Gastrocnemius medialis (tissue), 4 donors: ENCODE measurements at regions not wholly inside any gene's neighbourhood (a gene's known extent, or its start where the extent isn't known, plus 50 kb on each side); places are given as distances from the start of the nearest gene placed in this dataset.

Experiments
- ATAC-seq, 2 donors: fragments of 150-250 bp; one replicate each; pipeline ENCODE4 v1.9.1; 2016
- DNase-seq, 2 donors: peaks; one replicate each; pipeline ENCODE4 v3.0.0-alpha.2; 2019
- H3K27ac ChIP-seq, 4 donors: fragments of 200-600 bp; sonication (generic); 1 replicate in 1 of 4; 2 replicates in 3 of 4; pipeline ENCODE4 v1.5.1; 2016 to 2018; ENCODE audit warnings: mild to moderate bottlenecking in 2 of 4, moderate library complexity in 1 of 4
- H3K27me3 ChIP-seq, 3 donors: fragments of 200-600 bp; sonication (generic) in 2 of 3; 1 replicate in 1 of 3; 2 replicates in 2 of 3; pipeline versions ENCODE4 v1.5.1 to v1.6.0; 2016 to 2019; ENCODE audit warnings: mild to moderate bottlenecking in 1 of 3, moderate library complexity in 1 of 3
- H3K36me3 ChIP-seq, 2 donors: fragments of 200-600 bp; sonication (generic) in 1 of 2; one replicate each; pipeline ENCODE4 v1.5.1; 2017 to 2018
- H3K4me1 ChIP-seq, 2 donors: fragments of 200-600 bp; sonication (generic) in 1 of 2; one replicate each; pipeline ENCODE4 v1.5.1; 2016 to 2017; ENCODE audit warnings: mild to moderate bottlenecking in 2 of 2
- H3K4me3 ChIP-seq, 4 donors: fragments of 200-600 bp; sonication (generic) in 3 of 4; 1 replicate in 1 of 4; 2 replicates in 3 of 4; pipeline ENCODE4 v1.5.1; 2016 to 2019; ENCODE audit warnings: mild to moderate bottlenecking in 2 of 4
- H3K9me3 ChIP-seq, 3 donors: fragments of 200-600 bp; sonication (generic) in 2 of 3; 1 replicate in 1 of 3; 2 replicates in 2 of 3; pipeline ENCODE4 v1.5.1; 2016 to 2019
- POLR2A ChIP-seq, 2 donors: fragments of 450-650 bp; IDR thresholded peaks; one replicate each; pipeline ENCODE4 v1.6.1; 2017; ENCODE audit warnings: antibody characterized with exemption in 2 of 2, mild to moderate bottlenecking in 2 of 2, moderate library complexity in 2 of 2
- in situ Hi-C, 4 donors: fragments of 200-750 bp; cut with MboI; loops; one replicate each; pipeline versions ENCODE4 v1.15.0 to v1.8.0; 2017; ENCODE audit warnings: low sequenced_read_pairs in 4 of 4
- intact Hi-C: fragments of 100-400 bp; cut with DNase I; formaldehyde crosslinking; loops from one replicate; pipeline ENCODE4 v1.15.1; 2023; ENCODE audit warnings: low total_unique reads
- TF ChIP-seq, protein P1 (sequence below), 5 experiments: fragments of 450-650 bp in 3 of 5; fragments of 200-600 bp in 2 of 5; sonication (generic) in 2 of 5; IDR thresholded peaks in 4 of 5; conservative IDR thresholded peaks in 1 of 5; 1 replicate in 4 of 5; 2 replicates in 1 of 5; pipeline ENCODE4 v1.5.1; 2016 to 2019; ENCODE audit warnings: antibody characterized with exemption in 5 of 5, mild to moderate bottlenecking in 3 of 5, moderate library complexity in 3 of 5

- Histone ChIP-seq H3K36me3 (no peaks in the 10 kb centered on the region), H3K4me3 (no peak overlapping the region), H3K4me1 (no peaks in the 10 kb centered on the region), H3K27me3 (peaks cover 0 to 4% (median 0%) of the 10 kb centered on the region in 3 donors), H3K9me3 (peaks cover 0 to 14% (median 2%) of the 10 kb centered on the region in 3 donors), H3K27ac (no peak overlapping the region)
- no peak for TF ChIP-seq POLR2A (IDR thresholded peaks at IDR 0.05)
- TF ChIP-seq, protein P1, sequence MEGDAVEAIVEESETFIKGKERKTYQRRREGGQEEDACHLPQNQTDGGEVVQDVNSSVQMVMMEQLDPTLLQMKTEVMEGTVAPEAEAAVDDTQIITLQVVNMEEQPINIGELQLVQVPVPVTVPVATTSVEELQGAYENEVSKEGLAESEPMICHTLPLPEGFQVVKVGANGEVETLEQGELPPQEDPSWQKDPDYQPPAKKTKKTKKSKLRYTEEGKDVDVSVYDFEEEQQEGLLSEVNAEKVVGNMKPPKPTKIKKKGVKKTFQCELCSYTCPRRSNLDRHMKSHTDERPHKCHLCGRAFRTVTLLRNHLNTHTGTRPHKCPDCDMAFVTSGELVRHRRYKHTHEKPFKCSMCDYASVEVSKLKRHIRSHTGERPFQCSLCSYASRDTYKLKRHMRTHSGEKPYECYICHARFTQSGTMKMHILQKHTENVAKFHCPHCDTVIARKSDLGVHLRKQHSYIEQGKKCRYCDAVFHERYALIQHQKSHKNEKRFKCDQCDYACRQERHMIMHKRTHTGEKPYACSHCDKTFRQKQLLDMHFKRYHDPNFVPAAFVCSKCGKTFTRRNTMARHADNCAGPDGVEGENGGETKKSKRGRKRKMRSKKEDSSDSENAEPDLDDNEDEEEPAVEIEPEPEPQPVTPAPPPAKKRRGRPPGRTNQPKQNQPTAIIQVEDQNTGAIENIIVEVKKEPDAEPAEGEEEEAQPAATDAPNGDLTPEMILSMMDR (IDR thresholded peaks at IDR 0.05 in 4 of 5, conservative IDR thresholded peaks at IDR 0.05 in 1 of 5): no peak
- DNase-seq (no peak), ATAC-seq (no peak)
- in situ Hi-C loops (no loop called here), intact Hi-C loops (no loop called here)
These were observed 227.7 kb downstream of the TLE3 start for GRCh38 chr15:69869881-69870505.

DNA sequence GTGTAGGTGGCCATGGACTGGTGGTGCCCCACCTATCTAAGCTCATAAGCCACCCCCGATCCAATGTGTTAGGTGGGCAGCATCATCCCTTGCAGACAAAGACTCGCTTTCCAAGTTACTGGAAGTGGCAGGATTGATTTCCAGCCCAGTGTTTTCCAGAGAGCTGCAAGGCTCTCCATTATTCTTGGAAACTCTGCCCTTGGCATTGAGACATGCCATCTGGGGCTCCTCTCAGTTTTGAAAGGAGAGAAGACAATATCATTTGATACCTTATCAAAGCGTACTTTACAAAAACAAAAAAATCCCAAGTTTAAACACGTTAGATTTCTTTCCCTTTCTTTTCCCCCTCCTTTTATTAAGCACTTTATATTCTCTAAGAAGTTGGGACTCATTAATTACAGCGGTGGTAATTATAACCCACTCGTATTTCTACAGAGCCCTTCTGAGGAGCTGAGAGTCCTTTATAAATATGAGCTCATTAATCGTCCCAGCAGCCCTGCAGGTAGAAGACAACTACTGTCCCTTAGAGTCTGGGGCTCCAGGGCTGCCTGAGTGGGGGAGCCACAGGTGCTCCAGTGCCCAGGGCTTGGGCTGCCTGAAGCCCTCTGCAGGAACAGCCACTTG lies 226.1 kb downstream of the TLE3 start:
- ATAC-seq: no peak
- in situ Hi-C loops: no loop called here
- no peaks in the 10 kb centered on the region for H3K36me3 ChIP-seq

GRCh38 chr15:69873807-69874206 lies 223.9 kb downstream of the TLE3 start:
- Histone ChIP-seq H3K4me3 (no peak overlapping the region), H3K9me3 (peaks cover 0 to 14% (median 2%) of the 10 kb centered on the region in 3 donors), H3K27ac (no peak overlapping the region), H3K36me3 (no peaks in the 10 kb centered on the region), H3K27me3 (peaks cover 0 to 4% (median 0%) of the 10 kb centered on the region in 3 donors), H3K4me1 (no peaks in the 10 kb centered on the region)
- intact Hi-C loops: no loop called here
- TF ChIP-seq, protein P1 (IDR thresholded peaks at IDR 0.05 in 4 of 5, conservative IDR thresholded peaks at IDR 0.05 in 1 of 5): no peak
- no peak for TF ChIP-seq POLR2A (IDR thresholded peaks at IDR 0.05)
- DNase-seq (no peak), ATAC-seq (no peak)
- in situ Hi-C loops: no loop called here

More for the DNA sequence above, 226.1 kb downstream of the TLE3 start:
- TF ChIP-seq, protein P1 (IDR thresholded peaks at IDR 0.05 in 4 of 5, conservative IDR thresholded peaks at IDR 0.05 in 1 of 5): no peak
- TF ChIP-seq POLR2A (IDR thresholded peaks at IDR 0.05): no peak
- H3K4me3 ChIP-seq: no peak overlapping the region
- no peak overlapping the region for H3K27ac ChIP-seq
- intact Hi-C loops: no loop called here
- DNase-seq: no peak
- peaks cover 0 to 14% (median 2%) of the 10 kb centered on the region in 3 donors for H3K9me3 ChIP-seq
- H3K4me1 ChIP-seq: no peaks in the 10 kb centered on the region
- H3K27me3 ChIP-seq: peaks cover 0 to 4% (median 0%) of the 10 kb centered on the region in 3 donors

GRCh38 chr15:69874321-69874720 lies 223.4 kb downstream of the TLE3 start:
- Histone ChIP-seq H3K9me3 (peaks cover 0 to 14% (median 2%) of the 10 kb centered on the region in 3 donors), H3K4me3 (no peak overlapping the region), H3K36me3 (no peaks in the 10 kb centered on the region), H3K27me3 (peaks cover 0 to 4% (median 0%) of the 10 kb centered on the region in 3 donors), H3K4me1 (no peaks in the 10 kb centered on the region), H3K27ac (no peak overlapping the region)
- ATAC-seq (no peak), DNase-seq (no peak)
- TF ChIP-seq POLR2A (IDR thresholded peaks at IDR 0.05): no peak
- TF ChIP-seq, protein P1 (IDR thresholded peaks at IDR 0.05 in 4 of 5, conservative IDR thresholded peaks at IDR 0.05 in 1 of 5): no peak
- in situ Hi-C loops: no loop called here
- intact Hi-C loops: no loop called here
